NOMO-1 treated with DMSO at 0.1 percent for 48 hours (cell line): ENCODE measurements at regions not wholly inside any gene's neighbourhood (a gene's known extent, or its start where the extent isn't known, plus 50 kb on each side); places are given as distances from the start of the nearest gene placed in this dataset.

Source experiments
- DNase-seq: peaks from one replicate; lab custom pipeline; 2025; ENCODE audit not compliant: unreplicated experiment; lab: John Stamatoyannopoulos, UW

GRCh38 chr2:176642074-176642473 is 372.8 kb downstream of the MTX2 start:
- no peak for DNase-seq

GRCh38 chr2:176643646-176644045 is 374.4 kb downstream of the MTX2 start:
- no peak for DNase-seq

GRCh38 chr2:176645494-176645893 is 376.3 kb downstream of the MTX2 start:
- no peak for DNase-seq

DNA sequence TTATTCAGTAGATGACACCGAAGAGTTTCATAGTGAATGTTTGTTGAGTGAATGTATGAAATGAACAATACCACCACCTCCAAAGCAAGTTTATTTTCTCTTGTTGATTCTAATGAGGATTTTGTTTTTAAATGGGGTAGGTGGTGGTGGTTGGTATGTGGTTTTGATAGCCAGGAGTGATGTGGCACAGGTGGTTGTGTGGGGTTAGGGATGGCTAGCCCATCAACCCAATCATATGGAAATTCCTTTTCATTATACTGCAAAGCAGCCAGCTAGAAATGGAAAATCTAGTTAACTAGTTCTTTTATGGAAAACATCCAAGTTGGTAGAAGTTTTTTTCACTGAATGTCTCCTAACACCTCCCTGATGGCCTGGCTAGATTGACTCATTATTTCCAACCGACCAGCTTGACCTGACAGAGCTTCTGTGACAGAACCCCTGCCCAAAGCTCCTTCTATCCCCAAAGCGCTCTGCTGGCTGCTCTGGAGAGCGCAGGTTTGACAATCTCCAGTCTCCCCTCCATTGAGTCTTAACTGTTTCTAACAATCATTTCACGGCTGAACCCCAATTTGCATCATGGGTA is 376.9 kb downstream of the MTX2 start:
- DNase-seq: no peak

DNA sequence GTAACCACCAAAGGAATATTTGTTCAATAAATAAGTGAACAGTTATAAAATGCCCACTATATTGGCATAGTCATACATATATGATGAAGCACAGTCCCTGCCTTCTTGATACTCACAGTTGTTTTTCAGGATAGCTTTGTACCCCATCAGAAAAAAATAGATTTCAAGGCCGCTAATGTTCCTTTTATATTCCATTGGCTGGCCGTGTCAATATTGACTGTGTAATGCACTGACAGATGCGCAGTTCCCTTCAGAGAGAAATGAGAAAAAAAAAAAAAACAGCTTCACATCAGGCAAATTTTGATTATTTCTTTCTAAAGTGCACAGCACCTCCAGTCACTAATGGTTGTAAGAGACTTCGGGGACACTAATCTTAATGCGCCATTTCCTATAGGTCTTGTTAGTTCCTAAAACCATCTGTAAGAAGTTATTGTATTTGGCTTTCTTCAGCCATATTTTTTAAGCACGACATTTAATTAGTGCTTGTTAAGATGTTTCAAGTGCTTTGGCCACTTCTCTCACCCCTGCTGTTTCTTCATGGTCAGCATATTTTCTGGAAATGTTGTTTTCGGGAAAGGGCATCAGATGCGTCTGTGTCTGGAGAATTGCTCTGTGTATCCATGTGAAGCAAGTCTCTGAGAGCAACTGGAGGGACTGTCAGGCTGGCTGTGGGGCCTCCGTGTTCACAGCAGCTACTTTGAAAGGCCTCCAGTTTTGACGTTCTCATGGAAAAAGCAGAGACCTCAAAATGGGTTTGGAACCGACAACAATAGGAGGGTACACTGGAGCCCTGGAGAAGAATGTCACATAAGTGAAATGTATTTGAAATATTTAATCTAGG is 378.3 kb downstream of the MTX2 start:
- DNase-seq: no peak

GRCh38 chr2:176648700-176649297 is 379.6 kb downstream of the MTX2 start:
- DNase-seq: no peak

GRCh38 chr2:176650104-176650837 is 381.0 kb downstream of the MTX2 start:
- no peak for DNase-seq

DNA sequence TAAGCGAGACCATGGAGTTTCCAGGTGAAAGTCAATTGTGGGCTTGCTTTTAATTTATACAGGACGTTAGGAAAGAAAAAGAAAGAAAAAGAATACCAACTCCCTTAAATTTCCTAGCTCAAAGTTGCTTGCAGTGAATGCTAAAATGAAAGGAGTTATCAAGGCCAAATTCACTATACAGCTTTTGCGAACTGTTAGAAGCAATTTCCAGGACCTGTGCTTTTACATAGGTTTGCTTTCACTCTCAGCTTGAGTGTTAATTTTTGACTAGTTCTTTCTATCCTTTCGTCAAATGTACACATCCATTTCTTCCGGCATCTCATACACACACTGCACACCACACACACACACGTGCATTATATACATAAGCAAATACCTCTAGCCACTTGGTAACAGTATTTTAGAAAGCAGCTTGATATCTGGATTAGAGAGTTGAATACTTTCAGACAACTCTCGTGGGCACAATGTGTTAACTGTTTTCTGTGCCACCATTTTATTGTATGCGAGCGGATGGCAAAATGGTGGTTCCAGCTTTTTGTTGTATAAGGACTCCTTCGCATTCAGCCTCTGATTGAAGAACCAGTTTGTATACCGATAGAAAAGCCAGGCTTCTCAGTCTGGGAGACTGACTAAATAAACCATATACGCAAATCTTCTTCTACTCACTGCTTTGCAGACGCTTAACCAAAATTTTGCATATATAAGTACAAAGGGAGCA is 381.8 kb downstream of the MTX2 start:
- no peak for DNase-seq

DNA sequence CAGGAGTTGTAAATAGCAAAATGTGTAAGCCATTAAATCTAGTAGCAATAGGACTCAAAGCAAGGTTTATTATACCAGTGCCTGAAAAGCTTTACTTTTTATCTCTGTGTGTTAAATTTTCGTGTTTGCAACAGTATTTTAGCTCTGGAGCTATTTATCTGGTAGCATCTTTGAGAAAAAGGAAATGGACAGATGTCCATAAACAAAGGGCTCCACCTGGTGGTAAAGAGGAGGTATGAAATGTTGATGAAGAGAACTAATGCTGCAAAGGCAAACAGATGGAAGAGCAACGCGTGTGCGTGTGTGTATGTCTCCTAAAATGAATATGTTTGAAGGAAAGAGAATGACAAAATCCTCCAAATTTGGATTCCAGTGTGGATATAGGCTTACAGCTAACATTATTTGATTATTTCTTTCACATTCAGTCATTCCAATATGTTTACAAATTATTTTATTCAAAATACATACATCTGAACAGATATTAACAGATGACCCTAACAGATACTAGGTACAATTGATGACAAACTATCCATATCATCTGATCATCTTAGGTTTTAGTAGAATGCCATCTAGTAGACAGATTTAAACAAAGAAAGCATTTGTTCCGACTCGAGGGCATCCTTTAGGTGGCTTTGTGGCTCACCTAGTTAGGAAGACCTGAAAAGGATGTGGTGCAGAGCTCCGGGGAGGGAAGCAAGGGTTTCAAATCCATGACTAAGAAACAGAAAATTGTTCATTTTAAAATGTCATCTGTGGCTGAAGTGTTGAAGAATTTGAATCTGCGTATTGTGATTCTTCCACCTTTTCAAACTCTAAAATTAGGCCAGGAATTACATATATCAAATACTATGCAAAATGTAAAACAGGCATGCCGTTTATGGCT is 383.3 kb downstream of the MTX2 start:
- peak; percentile 46 for DNase-seq

- DNase-seq: peak; percentile 57
Observed at GRCh38 chr2:176653479-176654443, 384.5 kb downstream of the MTX2 start.

DNA sequence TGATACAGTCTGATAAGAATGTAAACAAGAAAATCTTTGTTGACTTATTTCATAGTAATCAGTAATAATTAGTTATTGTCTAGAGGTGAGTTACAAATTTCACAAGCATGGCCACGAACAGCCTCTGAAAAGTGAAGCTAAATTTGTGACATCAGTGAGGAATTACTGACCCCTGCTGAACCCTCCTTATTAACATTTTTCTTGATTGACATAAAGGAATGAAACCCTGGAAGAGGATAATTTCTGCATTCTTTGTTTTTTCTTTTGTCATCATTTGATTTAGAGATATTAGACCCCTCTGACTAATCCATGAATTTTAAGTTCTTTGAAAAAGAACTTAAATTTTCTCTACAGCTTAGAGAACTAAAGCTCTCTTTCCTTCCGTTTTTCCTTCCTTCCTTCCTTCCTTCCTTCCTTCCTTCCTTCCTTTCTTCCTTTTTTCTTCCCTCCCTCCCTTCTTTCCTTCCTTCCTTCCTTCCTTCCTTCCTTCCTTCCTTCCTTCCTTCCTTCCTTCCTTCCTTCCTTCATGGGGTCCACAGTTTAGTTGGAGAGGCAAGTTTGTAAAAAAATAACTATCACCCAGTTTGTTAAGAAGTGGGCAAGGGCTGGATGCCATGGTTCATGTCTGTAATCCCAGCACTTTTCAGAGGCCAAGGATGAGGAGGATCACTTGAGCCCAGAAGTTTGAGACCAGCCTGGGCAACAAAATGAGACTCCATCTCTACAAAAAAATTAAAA is 387.0 kb downstream of the MTX2 start:
- no peak for DNase-seq

- no peak for DNase-seq
Observed at GRCh38 chr2:176656776-176657140, 387.5 kb downstream of the MTX2 start.

- no peak for DNase-seq
Observed at GRCh38 chr2:176657393-176657792, 388.2 kb downstream of the MTX2 start.

DNA sequence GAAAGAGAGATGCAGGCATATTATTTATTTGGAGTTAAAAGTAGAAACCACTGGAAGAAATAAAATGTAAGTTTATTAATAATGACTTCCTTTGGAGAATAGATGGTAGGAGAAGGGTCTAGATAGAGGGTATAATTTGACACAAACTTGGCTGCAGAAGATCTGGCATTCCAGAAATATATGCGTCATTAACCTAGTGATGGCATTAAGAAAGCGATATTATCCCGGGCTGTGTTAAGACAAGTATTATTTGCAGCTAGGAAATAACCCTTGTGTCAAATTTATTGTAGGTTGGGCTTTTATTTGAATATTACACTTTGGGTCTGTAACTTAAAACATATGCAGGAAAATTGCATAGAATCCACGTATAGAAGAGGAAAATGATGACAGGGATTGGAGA is 389.5 kb downstream of the MTX2 start:
- DNase-seq: no peak

DNA sequence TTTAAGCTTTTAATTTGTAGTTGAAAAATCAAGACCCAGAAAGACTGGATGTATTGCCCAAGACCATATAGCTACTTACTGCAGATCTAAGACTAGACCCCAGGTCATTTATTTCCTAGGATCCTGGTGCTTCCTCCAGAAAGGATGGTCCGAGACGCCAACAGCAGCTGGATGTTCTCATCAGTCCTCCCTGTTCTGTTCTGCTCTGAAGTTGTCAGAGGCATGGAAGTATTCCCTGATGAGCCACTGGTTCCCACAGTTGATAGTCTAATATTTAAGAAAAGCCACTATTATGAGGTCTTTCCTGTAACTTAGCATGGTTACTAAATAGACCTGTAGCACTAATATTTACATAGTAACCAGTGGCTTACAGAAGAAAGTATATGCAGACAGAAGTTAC is 393.5 kb downstream of the MTX2 start:
- no peak for DNase-seq

GRCh38 chr2:176664478-176664877 is 395.2 kb downstream of the MTX2 start:
- DNase-seq: no peak

DNA sequence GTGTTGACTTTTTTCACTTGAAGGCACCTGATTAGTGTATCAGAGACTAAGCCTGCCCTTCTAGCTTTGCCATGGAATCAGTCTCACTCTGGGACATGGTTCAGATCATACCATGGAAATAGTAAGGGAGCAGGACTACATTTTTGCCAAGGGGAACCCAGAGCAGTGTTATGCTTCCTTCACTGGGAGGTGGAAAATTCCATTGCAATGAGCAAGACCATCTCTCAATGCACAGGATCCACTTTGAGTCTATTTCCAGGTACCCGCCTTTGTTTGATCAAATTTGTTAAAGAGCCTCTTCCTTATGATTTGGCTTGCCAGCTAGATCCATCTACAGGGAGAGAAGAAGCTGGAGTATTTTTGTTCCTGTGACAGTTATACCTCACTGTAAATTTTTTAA is 395.8 kb downstream of the MTX2 start:
- DNase-seq: no peak

DNA sequence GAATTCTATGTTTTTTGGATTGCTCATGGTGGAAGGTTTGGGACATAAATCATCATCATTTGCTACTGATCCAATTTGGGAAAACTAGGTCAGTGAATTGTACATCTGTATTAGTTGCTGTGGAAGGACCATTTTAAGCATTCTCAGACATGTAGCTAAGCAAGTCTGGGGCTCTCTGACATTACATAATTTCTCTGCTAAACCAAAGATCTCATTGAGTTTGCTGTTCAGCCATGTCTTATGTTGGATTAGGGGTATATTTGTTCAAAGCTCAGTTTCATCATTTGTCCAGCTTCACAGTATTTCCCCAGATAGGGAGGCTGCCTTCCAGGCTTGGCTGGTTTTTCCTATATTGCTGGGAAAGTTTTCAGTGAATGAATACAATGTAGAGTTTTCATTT is 399.7 kb downstream of the MTX2 start:
- no peak for DNase-seq
